ENCODE measurements at regions not wholly inside any gene's neighbourhood (a gene's known extent, or its start where the extent isn't known, plus 50 kb on each side); places are given as distances from the start of the nearest gene placed in this dataset.

DNA sequence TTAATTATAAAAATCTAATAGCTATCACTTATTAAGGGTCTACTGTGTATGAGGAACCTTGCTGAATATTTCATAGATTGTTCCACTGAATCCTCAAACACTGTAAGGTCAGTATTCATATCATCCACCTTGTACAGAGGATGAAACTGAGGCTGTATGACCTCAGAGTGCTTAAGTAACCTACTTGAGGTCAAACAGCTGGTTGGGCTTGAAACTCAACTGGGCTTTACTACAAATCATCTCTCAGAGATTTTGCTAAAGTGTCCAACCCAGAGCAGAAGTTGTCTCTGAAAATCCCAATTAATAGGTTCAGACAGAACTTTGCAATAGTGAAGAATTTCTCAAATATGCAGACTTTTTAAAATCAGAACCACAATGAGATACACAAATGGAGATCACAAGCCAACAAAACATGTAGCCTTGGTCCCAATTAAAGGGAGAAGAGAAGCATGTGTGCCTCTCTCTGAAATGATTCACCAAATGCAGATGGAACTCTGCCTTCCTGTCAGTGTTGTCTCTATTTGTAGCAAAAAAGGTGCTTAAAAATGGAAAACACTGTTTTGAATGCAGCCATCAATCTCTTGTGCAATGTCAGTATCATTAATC lies 131.4 kb downstream of the FAM114A2 start:
- Histone ChIP-seq H3K27me3 (ENCODE audit: control insufficient read depth, insufficient read depth, low read length) (no peaks in the 10 kb centered on the region), H3K36me3 (ENCODE audit: control insufficient read depth, insufficient read depth, low read length) (no peaks in the 10 kb centered on the region), H3K4me3 (ENCODE audit: low read depth, low read length) (no peak overlapping the region)
- DNase-seq (ENCODE audit: low read depth) (no peak), FAIRE-seq (no peak)
- TF ChIP-seq, protein P1, sequence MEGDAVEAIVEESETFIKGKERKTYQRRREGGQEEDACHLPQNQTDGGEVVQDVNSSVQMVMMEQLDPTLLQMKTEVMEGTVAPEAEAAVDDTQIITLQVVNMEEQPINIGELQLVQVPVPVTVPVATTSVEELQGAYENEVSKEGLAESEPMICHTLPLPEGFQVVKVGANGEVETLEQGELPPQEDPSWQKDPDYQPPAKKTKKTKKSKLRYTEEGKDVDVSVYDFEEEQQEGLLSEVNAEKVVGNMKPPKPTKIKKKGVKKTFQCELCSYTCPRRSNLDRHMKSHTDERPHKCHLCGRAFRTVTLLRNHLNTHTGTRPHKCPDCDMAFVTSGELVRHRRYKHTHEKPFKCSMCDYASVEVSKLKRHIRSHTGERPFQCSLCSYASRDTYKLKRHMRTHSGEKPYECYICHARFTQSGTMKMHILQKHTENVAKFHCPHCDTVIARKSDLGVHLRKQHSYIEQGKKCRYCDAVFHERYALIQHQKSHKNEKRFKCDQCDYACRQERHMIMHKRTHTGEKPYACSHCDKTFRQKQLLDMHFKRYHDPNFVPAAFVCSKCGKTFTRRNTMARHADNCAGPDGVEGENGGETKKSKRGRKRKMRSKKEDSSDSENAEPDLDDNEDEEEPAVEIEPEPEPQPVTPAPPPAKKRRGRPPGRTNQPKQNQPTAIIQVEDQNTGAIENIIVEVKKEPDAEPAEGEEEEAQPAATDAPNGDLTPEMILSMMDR (IDR thresholded peaks at IDR 0.05; ENCODE audit: insufficient read depth, low read length, severe bottlenecking), result no peak

DNA sequence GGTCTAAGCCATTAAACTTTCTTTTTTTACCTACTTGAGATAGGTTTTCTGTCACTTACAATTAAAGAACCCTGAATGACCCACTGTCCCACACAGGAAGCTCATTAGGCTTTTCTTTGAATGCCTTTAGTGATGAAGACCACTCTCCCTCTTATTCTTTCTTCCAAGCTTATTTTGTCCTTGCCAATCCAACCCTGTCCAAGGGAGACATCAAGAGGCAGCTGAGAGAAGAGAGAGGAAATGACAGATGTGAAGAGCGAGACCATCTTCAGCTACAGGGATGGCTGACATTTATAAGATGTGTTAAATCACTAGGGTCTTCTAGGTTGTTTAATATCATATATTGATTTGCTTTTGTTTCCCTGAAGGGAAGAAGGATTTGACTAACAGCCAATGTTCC lies 133.5 kb downstream of the FAM114A2 start:
- DNase-seq (ENCODE audit: low read depth) (no peak), FAIRE-seq (no peak)
- TF ChIP-seq, protein P1 (IDR thresholded peaks at IDR 0.05; ENCODE audit: insufficient read depth, low read length, severe bottlenecking), result no peak
- Histone ChIP-seq H3K36me3 (ENCODE audit: control insufficient read depth, insufficient read depth, low read length) (no peaks in the 10 kb centered on the region), H3K27me3 (ENCODE audit: control insufficient read depth, insufficient read depth, low read length) (no peaks in the 10 kb centered on the region), H3K4me3 (ENCODE audit: low read depth, low read length) (no peak overlapping the region)

DNA sequence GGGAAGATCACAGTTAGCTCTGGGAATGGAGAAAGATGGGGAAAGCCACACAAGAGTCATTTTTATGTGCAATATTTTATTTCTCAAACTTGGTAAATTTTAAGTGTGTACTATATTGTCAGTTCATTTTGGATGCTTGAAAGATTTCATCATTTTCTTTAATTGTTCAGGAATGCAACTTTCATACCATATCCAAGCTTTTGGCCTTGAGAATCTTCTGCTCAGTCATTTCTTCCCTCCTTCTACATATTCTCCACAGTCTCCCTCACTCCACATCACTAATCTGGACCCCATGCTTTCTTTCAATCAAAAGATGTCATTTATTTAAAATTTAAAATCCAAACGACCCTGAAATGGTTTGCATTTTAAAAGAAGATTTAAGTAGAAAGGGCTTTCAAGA lies 135.4 kb downstream of the FAM114A2 start:
- Histone ChIP-seq H3K27me3 (ENCODE audit: control insufficient read depth, insufficient read depth, low read length) (no peaks in the 10 kb centered on the region), H3K4me3 (ENCODE audit: low read depth, low read length) (no peak overlapping the region), H3K36me3 (ENCODE audit: control insufficient read depth, insufficient read depth, low read length) (no peaks in the 10 kb centered on the region)
- DNase-seq (ENCODE audit: low read depth) (no peak), FAIRE-seq (no peak)
- TF ChIP-seq, protein P1 (IDR thresholded peaks at IDR 0.05; ENCODE audit: insufficient read depth, low read length, severe bottlenecking), result no peak

DNA sequence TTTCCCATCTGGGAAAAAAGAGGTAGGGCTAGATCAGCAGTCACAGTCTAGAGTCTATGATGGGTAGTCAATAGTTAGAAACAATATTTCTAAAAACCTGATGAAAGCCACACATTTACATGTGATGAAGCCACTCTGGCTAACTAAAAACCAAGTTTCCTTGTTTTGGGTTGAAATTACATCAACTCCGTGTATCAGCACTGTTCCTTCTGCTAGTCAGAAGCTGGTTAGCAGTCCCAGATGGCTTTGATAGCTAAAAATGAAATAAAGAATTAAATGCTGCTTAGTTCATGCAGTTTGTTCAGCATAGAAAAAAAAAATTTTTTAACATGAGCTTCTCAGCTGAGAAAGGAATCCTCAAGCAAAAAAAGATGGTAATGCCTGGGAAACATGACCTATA lies 136.7 kb downstream of the FAM114A2 start:
- TF ChIP-seq, protein P1 (IDR thresholded peaks at IDR 0.05; ENCODE audit: insufficient read depth, low read length, severe bottlenecking), result no peak
- no peak for FAIRE-seq
- H3K36me3 ChIP-seq (ENCODE audit: control insufficient read depth, insufficient read depth, low read length), result no peaks in the 10 kb centered on the region
- no peak overlapping the region for H3K4me3 ChIP-seq (ENCODE audit: low read depth, low read length)
- DNase-seq (ENCODE audit: low read depth), result no peak
- H3K27me3 ChIP-seq (ENCODE audit: control insufficient read depth, insufficient read depth, low read length), result no peaks in the 10 kb centered on the region

DNA sequence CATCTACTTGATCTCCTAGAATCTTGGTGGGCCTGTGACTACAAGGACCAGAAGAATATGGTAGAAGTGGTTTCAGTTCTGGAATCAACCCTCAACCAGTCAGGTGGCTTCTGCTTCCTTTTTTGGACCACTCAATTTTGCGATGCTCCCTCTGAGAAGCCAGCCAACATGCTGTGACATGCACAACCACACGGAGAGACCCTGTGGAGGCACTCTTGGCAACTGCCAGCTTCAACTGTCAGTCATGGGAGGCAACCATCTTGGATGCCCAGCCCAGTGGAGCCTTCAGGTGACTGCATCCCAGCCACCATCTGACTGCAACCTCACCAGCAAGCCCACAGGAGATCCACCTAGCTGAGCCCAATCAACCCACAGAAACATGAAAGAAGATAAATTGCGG lies 137.3 kb downstream of the FAM114A2 start:
- TF ChIP-seq, protein P1 (IDR thresholded peaks at IDR 0.05; ENCODE audit: insufficient read depth, low read length, severe bottlenecking), result no peak
- H3K4me3 ChIP-seq (ENCODE audit: low read depth, low read length), result no peak overlapping the region
- no peak for DNase-seq (ENCODE audit: low read depth)
- no peaks in the 10 kb centered on the region for H3K36me3 ChIP-seq (ENCODE audit: control insufficient read depth, insufficient read depth, low read length)
- H3K27me3 ChIP-seq (ENCODE audit: control insufficient read depth, insufficient read depth, low read length), result no peaks in the 10 kb centered on the region
- FAIRE-seq, result no peak

All from bronchial epithelial cell (primary cell).